SH-SY5Y (cell line): ENCODE measurements at regions not wholly inside any gene's neighbourhood (a gene's known extent, or its start where the extent isn't known, plus 50 kb on each side); places are given as distances from the start of the nearest gene placed in this dataset.
A peak's percentile ranks its signal among the peaks of the same experiment; 100 is the strongest.

Source experiments
- GATA2 ChIP-seq: IDR thresholded peaks from 2 replicates; pipeline ENCODE4 v1.6.1; 2011; ENCODE audit warnings: mild to moderate bottlenecking, low read depth, low read length
- GATA3 ChIP-seq: IDR thresholded peaks from 2 replicates; pipeline ENCODE4 v1.6.1; 2011; ENCODE audit warnings: low read depth, mild to moderate bottlenecking, low read length, moderate library complexity

DNA sequence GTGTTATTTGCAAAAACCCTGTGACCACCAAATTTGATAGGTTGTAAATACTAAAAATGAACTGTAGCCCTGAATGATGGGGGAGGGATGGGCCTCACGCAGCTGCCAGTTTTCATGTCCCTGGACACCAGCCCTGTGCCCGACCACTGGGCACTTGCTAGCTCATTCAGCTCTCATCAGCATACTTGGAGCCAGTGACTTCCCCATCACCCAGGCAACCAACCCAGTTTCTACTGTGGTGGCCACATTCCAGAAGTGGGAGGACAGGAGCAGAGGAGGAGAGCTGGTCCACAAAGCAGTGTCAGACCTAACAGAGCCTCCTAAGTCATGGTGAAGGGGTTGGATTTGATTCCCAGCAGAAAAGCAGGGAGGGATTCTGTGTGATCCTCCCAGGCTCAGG is 128.2 kb downstream of the CPEB2 start:
- TF ChIP-seq GATA3 (no peak), GATA2 (no peak)

DNA sequence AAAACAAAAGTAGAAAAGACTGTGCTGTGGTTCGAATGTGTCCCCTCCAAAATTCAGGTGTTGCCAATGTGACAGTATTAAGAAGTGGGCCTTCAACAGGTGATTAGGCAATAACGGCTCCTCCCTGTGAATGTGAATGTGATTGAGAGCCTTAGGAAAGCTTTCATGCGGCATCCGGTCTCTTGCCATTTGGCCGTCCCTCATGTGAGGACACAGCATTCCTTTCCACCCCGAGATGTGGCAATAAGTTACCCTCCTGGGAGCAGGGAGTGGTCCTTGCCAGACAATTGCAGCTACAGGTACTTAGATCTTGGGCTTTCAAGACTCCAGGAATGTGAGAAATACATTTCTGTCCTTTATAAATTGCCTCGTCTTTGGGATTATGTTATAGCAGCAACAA is 129.3 kb downstream of the CPEB2 start:
- no peak for TF ChIP-seq GATA2
- TF ChIP-seq GATA3, result no peak

DNA sequence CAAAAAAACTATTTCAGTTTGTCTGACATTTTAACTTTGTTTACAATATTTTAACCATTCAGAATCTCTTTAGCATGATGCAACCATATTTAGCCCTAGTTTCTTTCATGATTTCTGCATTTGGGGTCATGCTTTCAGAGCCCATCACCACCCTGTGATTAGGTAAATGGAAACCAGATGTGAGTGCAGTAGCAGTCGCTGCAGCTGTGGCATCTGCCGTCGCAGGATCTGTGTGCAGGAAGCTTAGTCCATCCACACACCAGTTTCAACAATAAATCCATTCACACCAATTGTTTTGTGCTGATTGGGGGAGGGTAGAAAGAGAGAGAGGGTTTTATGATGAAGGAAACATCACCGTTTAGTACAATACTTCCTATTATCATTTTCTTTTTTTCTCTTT is 130.5 kb downstream of the CPEB2 start:
- TF ChIP-seq GATA2, result 0 out of 2 replicates have a peak, but pooled peaks have one; percentile 45
- no peak for TF ChIP-seq GATA3

DNA sequence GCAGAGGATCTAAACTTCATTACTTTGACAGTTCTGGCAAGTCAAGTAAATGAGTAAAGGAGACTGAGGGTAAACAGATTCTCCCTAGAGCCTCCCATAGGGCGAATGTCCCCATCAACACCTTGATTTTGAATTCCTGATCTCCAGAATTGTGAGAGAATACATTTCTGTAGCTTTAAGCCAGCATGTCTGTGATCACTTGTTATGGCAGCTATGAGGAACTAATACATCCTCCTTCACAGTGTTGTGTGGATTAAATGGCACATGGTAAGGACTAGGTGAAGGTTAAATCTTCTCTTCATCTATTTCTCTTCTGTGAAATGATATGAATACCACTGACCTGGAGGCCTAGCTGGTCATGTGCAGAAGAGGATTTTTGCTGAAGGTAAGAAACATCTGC is 137.3 kb downstream of the CPEB2 start:
- TF ChIP-seq GATA2, result no peak
- TF ChIP-seq GATA3, result no peak

DNA sequence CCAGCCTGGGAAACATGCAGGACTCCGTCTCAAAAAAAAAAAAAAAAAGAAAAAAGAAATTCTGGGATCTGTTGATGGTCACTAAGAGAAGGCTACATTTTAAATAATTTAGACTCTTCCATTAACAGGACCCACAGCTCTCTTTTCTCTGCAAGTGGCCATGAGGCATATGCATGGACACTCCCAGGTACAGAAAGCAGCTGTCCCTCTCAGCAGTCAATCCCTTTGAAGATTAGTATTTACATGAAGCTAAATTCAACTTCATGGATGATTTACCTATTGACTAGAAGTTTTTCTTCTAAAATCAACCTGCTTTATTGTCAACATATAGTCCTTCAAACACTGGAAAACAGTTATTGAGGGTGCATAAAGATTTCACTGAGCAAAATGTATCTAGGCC is 139.9 kb downstream of the CPEB2 start:
- TF ChIP-seq GATA3 (no peak), GATA2 (no peak)

DNA sequence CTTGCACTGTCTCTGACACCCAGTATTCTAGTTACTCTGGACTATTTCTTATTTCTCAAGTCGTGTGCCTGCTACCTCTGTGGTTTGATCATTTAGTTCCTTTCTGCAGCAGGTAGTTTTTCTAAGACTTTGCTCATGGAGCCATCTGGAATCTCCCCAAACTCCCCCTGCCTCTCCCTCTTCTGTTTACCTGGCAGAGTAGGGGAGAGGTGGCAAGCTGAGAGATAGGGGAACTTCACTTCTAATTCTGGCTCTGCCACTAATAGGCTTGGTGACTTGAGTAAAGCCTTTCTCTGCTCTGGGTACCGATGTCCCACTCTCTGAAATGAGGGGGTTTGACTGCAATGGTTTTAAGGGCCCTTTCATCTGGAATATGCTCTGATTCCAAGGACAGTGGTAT is 141.3 kb downstream of the CPEB2 start:
- TF ChIP-seq GATA2 (no peak), GATA3 (no peak)

DNA sequence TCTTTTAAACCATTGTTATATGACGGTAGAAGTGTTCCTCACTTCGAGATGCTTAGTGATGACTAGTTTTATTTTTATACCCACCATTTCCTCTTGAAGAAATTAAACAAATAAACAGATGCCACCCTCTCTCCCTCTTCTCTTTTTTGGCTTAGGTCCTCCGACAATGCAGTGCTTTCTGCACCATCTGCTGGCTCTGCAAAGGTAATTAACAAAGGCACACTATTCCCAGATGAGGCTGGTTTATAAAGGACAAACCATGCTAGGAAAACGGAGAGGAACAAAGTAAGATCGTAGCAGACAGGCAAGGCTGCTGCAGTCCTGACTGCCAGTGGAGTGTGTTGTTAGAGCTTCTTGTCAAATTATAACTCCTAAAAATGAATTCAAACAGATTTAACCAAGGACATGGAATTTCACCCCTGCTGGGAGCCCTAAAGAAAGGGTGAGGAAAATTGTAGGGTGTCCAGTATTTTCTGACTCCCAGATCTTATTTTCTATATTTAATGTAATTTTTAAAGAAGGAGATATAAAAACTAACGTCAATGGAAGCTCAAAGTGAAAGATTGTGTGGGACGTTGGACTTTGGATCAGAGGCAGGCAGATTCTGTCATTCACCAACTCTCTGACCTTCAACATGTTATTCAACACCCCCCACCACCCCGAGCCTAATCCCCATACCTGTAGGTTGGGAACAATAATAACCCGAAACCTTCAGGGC is 142.1 kb downstream of the CPEB2 start:
- TF ChIP-seq GATA3 (no peak), GATA2 (no peak)

DNA sequence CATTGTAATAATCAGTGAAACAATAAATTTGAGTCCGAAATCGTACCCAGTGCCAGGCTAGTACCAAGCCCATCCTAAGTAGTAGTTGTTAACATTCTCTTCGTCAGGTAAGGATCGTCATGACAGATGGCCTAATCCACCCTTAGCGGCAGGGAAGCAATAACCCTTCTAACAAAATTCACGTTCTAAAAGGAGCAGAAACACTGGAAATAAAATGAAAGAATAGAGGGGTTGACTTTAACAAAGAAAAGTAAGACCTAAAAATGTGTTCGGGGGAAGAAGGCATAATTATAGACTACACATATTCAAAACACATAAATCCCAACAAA is 142.7 kb downstream of the CPEB2 start:
- TF ChIP-seq GATA2 (no peak), GATA3 (no peak)

DNA sequence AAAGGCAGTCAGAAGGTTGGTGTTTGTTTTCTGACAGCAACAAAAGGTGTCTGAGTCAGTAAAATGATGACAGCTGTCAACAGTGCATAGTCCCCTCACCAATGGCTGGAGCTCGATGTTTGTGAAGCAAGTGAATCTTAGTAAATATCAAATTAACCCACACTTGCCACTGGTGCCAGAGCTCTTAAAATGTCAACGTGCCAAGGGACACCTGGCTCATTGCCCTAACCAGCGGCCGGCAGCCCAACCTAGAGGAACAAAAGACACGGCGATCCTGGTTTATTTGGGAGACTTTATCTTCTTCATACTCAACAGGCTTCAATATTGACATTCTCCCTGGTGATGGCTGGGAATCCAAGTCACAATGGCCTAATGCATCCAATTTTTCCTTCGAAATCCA is 143.4 kb downstream of the CPEB2 start:
- TF ChIP-seq GATA2, result no peak
- no peak for TF ChIP-seq GATA3

DNA sequence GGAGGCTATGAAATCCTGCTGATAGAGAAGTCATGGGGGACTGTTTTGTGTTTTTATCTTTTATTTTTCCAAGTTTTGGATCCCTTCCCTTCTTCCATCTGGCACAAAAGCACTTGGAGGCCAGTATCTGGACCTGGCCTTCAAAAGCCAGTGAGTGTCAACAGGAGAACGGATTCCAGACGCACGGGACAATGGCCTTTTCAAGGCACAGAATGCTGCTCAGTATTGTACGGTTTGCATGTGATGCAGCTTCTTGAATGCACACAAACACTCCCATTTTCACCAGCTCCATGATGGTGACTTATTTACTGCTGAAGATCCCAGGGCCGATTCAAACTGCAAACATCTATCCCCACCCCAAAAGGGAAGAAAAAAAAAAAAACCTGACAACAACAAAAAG is 145.4 kb downstream of the CPEB2 start:
- TF ChIP-seq GATA3, result no peak
- no peak for TF ChIP-seq GATA2

DNA sequence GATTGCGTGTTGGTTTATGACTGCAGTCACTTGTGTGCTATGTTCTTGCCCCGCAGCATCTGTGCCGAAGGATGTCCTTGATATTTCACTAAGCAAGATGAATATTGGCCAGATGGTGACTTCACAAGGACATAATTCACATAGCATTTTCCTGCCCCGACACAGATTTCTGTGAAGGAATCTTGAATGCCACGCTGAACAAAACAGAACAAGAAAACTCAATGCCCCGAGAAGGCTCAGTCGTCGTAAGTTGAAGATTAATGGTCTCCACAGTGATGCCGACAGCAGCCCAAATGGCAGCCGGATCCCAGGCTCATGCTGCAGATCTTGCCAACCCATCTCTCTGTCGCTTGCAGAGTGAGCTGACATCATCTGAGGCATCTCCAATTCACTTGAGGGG is 145.9 kb downstream of the CPEB2 start:
- TF ChIP-seq GATA3 (no peak), GATA2 (no peak)

DNA sequence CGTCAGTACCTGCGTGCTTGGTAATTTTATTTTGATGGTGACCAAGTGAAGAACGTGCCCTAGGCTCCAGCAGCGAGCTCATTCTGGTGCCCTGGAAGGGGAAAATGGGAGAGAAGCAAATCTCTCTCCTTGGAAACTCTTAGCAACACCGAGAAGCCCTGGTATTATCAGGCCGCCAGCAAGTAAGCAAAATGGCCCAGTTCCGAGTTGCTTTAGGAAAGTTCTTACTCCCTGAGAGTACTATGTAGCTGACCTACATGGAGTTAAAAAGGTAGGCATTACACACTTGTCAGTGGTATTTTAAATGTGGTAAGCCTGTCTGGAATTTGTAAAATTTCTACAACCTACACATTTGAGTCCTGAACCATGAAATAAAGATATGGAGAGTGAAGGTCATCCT is 146.4 kb downstream of the CPEB2 start:
- TF ChIP-seq GATA3 (no peak), GATA2 (no peak)

DNA sequence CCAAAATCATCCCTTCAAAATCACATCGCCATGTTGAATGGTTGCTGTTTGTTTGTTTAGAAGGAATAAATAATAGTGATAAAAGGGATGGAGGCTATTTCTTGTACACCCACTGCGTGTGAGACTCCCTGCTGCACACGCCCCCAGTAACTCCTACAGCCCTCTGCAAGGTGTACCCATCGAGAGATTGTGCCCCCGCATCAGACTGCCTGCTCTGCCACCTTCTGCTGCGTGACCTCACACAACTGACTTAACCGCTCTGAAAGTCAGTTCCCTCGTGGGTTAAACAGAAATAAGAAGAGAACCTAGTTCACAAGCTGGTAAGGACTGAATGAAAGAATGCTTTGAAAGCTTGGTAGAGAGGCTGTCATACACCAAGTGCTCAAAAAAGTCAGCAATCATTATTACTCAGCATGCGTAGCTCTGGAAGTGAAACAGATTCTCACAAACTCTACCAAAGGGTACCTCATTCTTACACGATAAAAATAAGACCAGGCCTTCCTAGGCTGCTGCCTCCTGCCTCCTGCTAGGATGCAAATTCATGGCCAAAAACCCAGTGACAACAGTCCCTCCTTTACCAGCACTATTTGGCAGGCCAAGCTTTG is 147.1 kb downstream of the CPEB2 start:
- TF ChIP-seq GATA3 (no peak), GATA2 (no peak)

DNA sequence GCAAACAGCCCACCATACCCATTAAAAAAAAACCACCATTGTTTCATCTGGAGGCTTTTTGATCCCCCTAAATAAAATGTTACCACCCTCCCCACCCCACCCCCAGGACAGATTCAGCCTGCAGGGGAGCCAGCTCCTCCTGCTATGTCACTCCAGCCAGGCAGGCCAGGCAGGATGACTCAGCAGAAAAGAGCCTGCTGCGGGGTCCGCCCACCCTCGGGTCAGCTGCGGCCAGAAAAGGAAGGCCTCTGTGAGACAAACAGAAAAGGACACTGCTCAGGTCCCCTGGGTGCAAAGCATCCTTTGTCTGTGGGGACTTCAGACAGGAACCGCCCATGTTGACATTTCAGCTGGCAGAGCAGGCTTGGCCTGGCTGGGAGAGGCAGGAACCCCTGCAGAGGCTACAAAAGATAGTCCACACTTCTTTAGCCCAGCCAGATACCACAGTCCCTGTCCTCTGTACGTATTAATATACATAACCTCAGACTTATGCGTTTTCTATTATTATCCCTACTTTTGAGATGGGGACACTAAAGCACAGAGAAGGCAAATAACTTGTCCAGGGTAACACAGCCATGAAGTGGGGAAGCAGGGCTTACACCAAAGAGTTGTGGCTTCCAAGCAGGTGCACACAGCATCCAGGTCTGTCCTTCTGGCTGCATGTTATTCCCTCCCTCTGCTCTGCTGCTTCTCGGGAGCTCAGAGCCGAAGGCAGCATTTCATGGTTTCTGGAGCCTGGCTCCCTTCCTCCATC is 147.7 kb downstream of the CPEB2 start:
- TF ChIP-seq GATA3 (no peak), GATA2 (no peak)

DNA sequence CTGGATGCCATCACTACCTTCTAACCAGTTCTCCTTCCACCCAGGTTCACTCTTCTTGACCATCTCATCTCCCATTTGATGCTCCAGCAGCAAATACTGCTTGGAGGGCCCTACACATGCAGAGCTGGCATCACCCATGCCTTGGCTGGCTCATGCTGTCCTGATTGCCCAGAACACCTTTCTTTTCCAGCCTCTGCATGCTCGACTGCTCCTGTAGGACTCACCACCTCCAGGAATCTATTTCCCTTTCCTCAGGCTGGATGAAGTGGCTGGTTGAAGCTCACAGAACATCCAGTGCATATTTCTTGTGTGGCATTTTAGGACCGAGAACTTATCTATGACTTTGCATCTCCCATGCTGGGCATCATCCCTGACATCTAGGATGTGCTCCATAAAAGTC is 148.3 kb downstream of the CPEB2 start:
- TF ChIP-seq GATA2 (no peak), GATA3 (no peak)

DNA sequence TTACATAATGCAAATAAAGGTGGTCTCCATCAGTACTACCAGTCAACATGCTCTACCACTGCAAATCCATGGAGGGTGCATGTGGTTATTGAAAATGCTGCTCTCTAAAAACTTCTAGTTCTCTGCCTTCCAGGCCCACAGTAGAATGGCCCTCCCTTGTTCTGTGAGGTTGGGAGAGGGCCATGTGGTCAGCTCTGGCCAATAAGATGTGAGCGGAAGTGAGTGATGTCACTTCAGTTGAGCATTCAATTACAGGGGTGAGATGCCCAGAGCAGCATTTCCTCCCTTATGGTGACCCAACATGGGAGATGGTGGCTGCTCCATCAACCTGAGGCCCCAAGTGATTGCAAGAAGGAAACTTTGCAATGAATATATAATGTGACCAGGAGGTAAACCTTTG is 148.8 kb downstream of the CPEB2 start:
- no peak for TF ChIP-seq GATA3
- TF ChIP-seq GATA2, result no peak
